GM19025 (cell line): ENCODE measurements at regions not wholly inside any gene's neighbourhood (a gene's known extent, or its start where the extent isn't known, plus 50 kb on each side); places are given as distances from the start of the nearest gene placed in this dataset.

Experiments used
- ATAC-seq: cut with Tn5 transposase; IDR thresholded peaks from one replicate; pipeline ENCODE4 v1.9.1; 2021; ENCODE audit warnings: mild to moderate bottlenecking, low read depth, moderate library complexity; ENCODE audit not compliant: unreplicated experiment

DNA sequence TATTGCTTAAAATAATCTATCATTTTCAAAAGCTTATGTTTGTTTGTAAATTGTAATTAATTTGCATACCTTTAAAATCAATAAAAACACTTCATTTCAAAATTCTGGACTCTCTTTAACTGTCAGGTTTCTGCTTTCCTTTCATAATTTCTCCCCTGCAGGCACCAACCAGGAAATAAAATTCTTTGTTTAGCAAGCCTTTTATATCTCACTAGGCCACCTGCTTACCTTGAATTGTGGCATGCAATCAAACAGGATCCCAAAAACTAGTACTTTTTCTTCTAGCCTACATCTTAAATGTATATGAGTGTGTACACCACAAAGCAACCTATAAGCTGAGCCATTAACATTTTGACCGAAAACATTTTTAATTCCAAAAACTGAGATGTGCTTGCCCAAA is 233.1 kb downstream of the NR4A2 start:
- ATAC-seq: no peak

DNA sequence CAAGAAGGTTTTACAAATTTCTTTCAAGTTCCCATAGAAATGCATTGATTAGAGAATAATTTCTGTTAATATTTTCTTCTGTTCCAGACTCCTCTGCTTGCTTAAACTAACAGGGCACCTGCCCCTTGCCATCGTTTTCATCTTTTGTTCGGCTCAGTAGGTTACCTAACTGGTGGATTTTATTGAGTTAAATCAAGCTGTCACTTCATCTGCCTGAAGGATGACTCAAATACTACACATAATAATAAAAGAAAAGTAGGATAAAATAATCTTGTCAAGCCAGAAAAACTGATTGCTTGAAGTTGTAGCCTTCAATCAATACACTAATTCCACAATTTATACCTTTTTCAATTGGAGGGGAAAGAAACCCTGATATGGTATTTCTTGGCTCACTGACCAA is 234.0 kb downstream of the NR4A2 start:
- no peak for ATAC-seq

DNA sequence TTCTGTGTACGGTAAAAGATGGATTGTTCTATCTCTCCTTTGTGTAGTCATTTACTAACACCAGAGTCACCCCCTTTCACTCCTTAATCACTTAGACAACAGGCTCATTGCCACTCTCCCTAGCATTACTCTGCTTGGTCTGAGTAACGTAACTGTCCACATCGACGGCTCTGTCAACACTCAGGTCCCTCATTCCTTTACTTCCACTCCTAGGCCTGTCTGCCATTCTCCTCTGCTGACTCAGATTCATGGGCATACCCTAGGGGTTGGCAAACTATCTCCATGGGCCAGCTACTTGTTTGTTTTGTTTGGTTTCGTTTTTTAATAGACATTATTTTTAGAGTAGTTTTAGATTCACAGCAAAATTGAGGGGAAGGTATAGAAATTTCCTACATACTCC is 243.9 kb downstream of the NR4A2 start:
- ATAC-seq: no peak

DNA sequence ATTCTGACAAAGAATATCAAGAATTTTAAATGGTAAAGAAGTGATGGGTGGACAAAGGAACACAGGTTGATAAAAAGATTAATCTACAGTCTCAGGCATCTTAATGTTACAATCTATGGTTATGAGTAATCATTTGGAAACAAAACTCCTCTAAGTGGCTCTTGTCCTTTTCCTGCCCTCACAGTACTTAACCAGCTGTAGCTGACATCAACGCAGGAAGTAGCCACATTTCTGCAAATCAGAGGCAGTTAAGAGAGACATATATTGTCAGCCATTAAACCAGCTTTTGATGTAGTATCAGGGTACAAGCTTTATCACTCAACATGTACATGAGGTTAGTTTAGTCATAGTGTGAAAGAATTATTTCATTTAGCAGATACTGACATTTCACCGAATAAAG is 244.6 kb downstream of the NR4A2 start:
- ATAC-seq: no peak

DNA sequence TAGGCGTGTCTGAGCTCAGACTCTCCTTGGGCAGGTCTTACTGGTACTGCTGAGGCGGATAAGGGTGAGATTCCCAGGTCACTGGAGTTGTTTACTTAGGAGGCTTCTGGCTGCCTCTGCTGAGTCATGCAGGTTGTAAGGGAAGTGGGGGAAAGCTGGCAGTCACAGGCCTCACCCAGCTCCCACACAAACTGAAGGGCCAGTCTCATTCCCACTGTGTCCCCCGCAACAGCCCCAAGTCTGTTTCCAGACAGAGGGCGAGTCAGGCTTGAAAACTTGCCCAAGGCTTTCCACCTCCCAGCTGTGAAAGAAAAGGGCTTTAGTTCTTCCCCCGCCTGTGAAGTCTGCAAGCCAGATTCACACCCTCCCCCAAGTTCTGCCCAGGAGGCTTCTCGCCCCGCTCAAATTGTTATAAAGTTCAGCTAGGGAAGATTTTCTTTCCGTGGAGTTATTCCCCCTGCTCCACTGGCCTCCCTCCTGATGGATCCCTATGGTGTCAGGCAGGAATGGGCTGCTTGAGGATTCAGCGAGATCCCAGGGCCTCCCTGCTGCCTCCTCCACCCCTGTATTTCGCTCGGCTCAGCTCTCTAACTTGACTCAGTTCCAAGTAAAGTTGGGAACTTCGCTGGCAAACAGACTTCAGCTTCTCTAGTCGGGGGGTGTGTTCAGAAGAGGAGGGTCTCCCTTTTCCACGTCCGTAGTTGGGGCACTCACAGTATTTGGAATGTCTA is 248.6 kb downstream of the NR4A2 start:
- ATAC-seq: no peak

DNA sequence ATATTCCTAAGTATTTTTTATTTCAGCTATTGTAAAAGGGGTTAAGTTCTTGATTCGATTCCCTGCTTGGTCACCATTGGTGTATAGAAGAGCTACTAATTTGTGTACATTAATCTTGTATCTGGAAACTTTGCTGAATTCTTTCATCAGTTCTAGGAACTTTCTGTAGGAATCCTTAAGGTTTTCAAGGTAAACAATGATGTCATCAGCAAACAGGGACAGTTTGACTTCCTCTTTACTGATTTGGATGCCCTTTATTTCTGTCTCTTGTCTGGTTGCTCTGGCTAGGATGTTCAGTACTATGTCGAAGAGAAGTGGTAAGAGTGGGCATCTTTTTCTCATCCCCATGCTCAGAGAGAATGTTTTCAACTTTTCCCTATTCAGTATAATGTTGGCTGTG is 252.7 kb downstream of the NR4A2 start:
- ATAC-seq: no peak

DNA sequence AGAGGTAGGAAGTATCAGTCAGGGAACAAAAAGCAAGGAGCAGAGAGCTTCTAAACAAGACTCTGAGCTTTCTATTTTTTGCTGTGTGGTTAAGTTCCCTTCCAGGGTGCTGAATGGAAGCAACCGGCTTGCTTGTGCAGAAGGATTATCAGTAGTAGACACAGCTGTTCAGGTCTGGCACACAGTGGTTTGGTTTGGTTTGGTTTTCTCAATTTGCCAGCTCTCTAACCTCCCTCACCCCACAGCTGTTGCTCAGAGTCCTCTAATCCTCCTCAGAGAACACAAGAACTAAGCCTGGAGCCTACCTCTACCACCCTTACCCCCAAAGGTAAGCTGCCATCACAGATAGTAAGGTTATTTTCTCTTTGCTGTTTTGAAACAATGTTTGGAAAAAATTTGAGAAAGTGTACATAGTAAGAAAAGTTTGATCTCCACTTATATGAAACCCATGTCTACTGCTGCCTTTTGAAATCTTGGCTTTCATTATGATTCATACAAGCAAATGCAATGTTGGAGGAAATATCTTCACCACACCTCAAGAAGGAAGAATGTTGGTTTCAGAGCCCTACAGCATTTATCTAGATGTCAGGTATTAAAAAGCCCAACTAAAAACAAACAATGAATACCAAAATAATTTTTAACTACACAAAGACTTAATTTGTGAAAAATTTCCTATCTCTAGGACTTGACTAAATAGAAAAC is 255.3 kb downstream of the NR4A2 start:
- no peak for ATAC-seq

DNA sequence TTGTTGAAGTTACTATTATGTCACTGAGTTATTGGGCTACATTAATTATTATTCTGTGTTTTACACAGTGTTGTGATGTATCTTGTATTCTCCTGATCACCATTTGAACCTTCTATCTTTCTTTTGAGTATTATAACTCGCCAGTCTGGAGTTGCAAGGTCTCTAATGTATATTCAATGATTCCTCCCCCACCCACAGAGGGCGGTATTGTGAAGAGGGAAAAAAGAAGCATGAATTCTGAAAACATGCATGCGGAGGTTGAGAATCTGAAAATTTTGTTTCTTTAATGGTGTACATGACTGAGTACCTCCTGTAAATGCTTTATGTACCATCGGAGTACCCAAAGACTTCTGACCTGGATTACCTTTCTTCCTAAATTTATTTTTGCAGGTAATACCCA is 266.6 kb downstream of the NR4A2 start:
- ATAC-seq: no peak

DNA sequence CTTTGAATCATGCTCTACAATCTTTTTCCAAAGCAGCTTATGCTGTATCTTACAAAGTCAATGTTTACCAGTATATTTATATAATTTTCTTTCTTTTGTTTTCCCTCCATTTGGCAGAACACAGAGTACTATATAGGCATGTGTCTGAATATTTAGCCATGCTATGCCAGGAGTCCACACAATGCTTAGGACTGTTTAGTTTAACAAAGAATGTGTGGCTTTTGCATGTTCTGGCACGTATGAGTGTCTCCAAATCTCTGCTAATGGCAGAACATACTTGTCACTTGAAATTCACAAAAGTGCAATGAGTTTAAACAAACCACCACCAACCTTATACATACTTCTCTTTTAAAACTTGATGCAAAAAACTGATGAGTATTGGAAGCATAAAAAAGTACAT is 268.0 kb downstream of the NR4A2 start:
- no peak for ATAC-seq

DNA sequence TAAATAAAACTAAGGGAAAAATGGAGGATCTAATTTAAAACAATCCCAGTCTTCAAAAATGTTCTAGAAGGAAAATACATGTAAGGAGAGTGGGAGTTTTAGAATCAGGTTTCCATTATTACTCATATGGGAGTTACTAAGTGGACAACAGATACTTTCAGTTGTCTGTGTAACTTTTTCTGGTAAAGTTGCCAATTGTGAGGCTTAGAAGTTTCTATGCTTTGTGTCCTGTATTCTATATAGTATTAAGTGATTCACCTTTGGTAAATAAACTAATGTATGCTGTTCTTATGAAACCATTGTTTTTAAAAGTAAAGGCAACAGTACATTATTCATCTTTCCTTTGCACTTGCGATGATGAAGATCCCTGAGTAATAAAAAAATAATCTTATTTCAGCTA is 274.9 kb downstream of the NR4A2 start:
- no peak for ATAC-seq

DNA sequence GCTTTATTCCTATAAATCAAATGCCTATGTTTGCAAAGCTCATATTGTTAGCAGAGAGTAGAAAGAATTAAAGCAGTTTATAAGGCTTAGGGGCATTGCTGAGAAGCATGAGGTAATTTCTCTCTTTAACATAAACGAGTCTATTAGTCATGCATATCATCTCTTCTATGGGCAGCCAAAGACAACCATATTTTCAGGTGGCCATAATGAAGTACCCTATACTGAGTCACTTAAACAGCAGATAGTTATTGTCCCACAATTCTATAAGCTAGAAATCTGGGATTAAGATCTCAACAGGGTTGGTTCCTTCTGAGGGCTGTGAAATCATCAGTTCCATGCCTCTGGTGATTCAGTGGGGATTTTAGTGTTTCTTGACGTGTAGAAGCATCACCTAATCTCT is 277.5 kb downstream of the NR4A2 start:
- no peak for ATAC-seq

DNA sequence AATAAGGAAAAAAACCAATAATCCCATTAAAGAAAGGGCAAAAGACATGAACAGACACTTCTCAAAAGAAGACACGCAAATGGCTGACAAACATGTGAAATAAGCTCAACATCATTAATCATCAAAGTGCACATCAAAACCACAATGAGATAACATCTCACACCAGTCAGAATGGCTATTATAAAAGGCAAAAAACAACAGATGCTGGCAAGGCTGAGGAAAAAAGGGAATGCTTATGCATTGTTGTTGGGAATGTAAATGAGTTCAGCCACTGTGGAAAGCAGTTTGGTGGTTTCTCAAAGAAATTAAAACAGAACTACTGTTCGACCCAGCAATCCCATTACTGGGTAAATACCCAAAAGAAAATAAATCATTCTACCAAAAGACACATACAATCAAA is 285.6 kb downstream of the NR4A2 start:
- no peak for ATAC-seq

DNA sequence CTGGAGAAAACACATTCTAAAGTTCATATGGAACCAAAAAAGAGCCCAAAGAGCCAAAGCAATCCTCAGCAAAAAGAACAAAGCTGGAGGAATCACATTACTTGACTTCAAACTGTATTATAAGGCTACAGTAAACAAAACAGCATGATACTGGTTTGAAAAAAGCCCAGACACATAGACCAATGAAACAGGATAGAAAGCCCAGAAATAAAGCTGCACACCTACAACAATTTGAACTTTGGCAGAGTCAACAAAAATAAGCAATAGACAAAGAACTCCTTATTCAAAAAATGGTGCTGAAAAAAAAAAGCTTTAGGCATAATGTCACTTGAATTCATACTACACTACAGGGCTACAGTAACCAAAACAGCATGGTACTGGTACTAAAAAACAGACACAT is 289.6 kb downstream of the NR4A2 start:
- no peak for ATAC-seq

DNA sequence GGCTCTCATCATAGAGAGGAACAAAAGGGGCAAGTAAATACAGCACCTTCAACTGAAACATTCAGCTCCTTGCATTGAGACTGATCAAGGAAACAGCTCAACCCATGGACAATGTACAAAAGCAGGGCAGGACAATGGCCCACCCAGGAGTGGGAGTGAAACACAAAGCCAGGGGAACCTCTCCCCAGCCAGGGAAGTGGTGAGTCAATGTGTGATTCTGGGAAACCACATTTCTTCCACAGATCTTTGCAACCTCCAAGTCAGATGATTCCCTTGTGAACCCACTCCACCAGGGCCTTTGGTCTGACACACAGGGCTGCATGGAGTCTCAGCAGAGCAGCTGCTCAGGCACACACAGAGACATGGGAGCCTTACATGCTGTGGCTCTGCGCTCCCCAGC is 294.5 kb downstream of the NR4A2 start:
- no peak for ATAC-seq

DNA sequence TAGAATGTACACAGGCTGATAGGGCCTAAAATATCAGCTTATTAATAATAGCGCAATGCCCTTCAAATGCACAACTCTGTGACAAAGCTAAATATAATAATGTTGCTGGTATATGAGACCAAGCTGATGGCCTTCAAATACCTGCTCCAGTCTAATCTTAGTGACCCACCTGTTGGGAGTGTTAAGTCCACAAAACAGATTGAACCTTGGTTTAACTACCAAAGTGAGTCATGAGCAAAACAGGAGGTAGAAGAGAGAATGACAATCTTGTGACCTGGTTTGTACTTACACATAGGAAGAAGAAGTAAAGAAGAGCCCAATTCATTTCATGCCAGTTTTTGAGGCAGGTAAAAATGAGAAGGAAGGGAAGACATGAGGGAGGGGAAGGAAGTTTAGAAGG is 295.0 kb downstream of the NR4A2 start:
- ATAC-seq: no peak

DNA sequence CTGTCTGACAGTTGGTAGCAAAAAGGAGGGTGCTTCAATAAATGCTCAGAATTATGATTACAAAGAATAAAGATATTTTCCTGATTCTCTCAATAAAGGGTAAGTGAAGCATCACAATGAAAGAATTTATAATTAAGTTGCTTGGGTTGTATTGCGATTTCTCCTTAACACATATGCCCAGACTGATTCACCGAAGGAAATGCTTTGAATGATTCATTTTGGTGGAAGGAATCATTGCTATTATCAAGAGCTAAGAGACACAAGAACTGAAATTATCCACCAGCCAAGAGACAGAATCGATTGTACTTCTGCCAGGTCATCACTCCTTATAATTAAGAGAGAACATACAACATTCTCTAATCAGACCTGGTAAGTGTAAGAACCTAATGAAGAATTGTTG is 301.4 kb downstream of the NR4A2 start:
- no peak for ATAC-seq

DNA sequence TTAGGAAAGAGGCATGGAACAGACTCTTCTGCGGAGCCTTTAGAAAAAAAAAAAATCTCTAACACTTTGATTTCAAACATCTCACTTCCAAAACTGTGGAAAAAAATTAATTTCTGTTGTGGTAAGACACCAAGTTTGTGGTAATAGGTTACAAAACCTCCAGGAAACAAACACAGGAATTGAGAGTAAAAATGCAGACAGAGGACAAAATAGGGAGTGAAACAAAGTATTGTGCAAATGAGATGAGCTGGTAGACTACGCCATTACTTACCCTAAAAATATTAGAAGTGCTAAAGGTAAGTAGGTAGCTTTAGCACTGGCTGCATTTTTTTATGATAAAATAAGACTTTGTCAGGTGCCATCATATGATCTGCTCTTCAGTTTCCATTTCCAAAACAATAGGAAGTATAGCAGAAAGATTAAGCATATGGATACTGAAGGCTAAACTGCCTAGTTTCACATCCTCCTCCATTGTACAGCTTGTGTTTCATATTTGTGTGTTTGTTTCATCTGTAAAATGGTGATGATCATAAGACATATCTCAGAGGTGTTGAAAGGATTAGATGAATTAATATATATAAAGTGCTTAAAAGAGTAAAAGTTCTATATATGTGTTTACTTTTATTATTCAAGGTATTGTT is 309.2 kb downstream of the NR4A2 start:
- no peak for ATAC-seq

DNA sequence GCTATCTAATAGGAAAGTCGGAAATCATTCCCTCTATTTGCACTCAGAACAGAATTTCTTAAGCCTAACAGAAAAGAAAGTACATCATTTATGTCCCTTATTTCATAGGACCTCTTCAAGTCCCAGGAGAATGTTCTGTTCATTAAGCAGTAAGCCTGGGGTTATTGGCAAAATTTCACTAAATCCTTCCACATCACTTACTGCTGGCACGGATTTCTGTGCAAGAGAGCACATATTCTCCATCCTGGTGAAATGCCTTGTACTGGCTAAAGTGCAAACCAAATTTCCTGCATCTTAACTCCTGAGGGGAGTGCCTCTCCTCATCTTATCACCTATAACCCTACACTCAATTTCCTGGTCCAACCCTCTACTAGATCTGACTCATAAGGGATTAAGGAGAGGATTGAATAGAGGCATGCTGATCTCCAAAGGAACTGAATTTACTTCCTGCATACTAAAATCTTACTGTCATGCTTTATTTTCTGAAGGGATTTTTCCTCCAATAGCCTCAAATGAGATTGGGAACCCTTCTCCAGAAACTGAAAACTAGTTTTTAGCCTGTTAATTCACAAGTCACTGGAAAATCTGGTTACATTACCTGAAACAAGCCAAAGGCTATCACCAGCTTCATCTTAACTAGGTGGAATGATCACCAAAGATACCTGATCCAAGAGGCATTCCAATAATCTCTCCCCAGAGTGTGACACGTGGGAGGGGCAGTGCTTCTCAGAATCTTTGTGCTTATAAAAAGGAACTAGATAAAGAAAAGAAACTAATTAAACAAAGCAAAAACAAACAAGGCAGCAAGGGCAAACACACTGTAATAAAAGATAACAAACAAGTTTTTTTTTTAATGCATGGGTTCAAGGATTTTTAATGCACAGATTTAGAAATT is 311.1 kb downstream of the NR4A2 start:
- no peak for ATAC-seq

DNA sequence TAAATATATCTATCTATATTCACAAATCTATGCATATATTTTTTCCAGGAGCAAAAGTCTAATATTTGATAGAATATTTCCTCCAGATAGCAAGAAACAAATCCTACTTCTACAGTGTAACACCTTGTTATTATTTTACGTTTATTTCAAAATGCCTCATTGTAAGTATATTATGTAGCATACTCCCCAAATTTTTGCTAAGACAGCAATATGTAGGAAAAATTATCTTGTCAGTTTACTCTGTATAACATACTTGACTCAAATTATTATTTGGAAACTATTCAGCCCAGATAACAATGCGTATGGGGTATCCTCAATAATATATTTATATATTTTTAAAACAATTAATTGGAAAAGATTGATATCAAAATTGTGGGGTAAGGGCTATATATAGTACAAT is 313.2 kb downstream of the NR4A2 start:
- no peak for ATAC-seq

DNA sequence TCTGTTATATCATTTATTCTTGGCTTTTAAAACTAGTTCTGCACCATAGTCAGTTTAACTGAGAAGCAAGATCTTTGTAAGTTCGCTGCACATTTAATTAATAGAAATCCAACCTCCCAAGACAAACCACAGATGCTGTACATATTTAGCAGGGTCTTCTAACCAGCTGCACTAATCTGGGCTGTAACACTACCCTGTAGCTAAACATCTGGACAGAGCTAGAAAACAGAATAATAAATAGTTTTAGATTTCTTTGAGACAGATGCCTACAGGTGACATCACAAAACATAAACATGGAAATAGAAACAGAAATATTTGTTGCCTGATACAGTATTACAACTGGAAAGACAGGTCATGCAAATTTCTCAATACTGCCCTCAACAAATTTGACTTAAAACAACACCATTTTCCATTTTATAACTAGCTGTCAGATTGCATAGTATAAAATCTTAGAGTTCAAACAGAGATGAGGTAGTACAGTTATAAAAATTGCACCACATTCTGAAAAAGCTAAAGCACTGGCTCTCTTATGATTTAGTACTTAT is 315.1 kb downstream of the NR4A2 start:
- no peak for ATAC-seq

DNA sequence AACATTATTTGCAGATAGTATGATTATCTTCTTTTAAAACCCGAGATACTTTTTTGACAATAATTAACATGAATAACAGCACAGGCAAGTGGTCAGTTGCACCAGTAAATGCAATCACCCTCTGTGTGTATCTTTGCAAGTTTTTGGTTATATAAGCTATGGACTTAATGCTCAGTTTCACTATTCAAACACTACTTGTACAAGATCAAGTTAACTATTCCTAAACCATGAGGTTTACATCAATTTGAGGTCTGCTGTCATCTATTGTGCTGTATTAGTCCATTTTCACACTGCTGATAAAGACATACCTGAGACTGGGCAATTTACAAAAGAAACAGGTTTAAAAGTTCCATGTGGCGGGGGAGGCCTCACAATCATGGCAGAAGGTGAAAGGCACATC is 323.2 kb downstream of the NR4A2 start:
- ATAC-seq: no peak
